ENCODE measurements at regions not wholly inside any gene's neighbourhood (a gene's known extent, or its start where the extent isn't known, plus 50 kb on each side); places are given as distances from the start of the nearest gene placed in this dataset.

- POLR2A ChIA-PET, result no interaction called here
- ATAC-seq (ENCODE audit: low read depth) (no peak), DNase-seq (no peak)
- CTCF ChIA-PET, result no interaction called here
- intact Hi-C loops (cut with micrococcal nuclease), result no loop called here
- no peaks in the 10 kb centered on the region for H3K4me1 Mint-ChIP-seq
- no peaks in the 10 kb centered on the region for H3K27me3 Mint-ChIP-seq
- TF ChIP-seq, protein P1, sequence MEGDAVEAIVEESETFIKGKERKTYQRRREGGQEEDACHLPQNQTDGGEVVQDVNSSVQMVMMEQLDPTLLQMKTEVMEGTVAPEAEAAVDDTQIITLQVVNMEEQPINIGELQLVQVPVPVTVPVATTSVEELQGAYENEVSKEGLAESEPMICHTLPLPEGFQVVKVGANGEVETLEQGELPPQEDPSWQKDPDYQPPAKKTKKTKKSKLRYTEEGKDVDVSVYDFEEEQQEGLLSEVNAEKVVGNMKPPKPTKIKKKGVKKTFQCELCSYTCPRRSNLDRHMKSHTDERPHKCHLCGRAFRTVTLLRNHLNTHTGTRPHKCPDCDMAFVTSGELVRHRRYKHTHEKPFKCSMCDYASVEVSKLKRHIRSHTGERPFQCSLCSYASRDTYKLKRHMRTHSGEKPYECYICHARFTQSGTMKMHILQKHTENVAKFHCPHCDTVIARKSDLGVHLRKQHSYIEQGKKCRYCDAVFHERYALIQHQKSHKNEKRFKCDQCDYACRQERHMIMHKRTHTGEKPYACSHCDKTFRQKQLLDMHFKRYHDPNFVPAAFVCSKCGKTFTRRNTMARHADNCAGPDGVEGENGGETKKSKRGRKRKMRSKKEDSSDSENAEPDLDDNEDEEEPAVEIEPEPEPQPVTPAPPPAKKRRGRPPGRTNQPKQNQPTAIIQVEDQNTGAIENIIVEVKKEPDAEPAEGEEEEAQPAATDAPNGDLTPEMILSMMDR (IDR thresholded peaks at IDR 0.05), result no peak
- H3K36me3 Mint-ChIP-seq (ENCODE audit: low read depth), result no peaks in the 10 kb centered on the region
- H3K27ac Mint-ChIP-seq, result no peak overlapping the region
- no peak overlapping the region for H3K4me3 Mint-ChIP-seq
- H3K9me3 Mint-ChIP-seq, result peaks cover 13% of the 10 kb centered on the region
These were observed 504.0 kb downstream of the EPHA4 start for GRCh38 chr2:221068123-221068522.

- Mint-ChIP-seq H3K4me3 (no peak overlapping the region), H3K36me3 (ENCODE audit: low read depth) (no peaks in the 10 kb centered on the region), H3K9me3 (peaks cover 13% of the 10 kb centered on the region), H3K27ac (no peak overlapping the region), H3K27me3 (no peaks in the 10 kb centered on the region), H3K4me1 (no peaks in the 10 kb centered on the region)
- TF ChIP-seq, protein P1 (IDR thresholded peaks at IDR 0.05), result no peak
- no peak for ATAC-seq (ENCODE audit: low read depth)
- ChIA-PET CTCF (no interaction called here), POLR2A (no interaction called here)
- DNase-seq, result no peak
- intact Hi-C loops (cut with micrococcal nuclease), result no loop called here
These were observed 502.0 kb downstream of the EPHA4 start for GRCh38 chr2:221070106-221070505.

GRCh38 chr2:221073326-221074049 lies 498.6 kb downstream of the EPHA4 start:
- no peak for ATAC-seq (ENCODE audit: low read depth)
- Mint-ChIP-seq H3K36me3 (ENCODE audit: low read depth) (no peaks in the 10 kb centered on the region), H3K27ac (no peak overlapping the region), H3K9me3 (peaks cover 13% of the 10 kb centered on the region), H3K27me3 (peaks cover 5% of the 10 kb centered on the region), H3K4me1 (no peaks in the 10 kb centered on the region), H3K4me3 (no peak overlapping the region)
- TF ChIP-seq, protein P1 (IDR thresholded peaks at IDR 0.05), result no peak
- intact Hi-C loops (cut with micrococcal nuclease), result no loop called here
- ChIA-PET CTCF (no interaction called here), POLR2A (no interaction called here)
- DNase-seq, result no peak

GRCh38 chr2:221074238-221074637 lies 497.9 kb downstream of the EPHA4 start:
- ChIA-PET CTCF (no interaction called here), POLR2A (no interaction called here)
- Mint-ChIP-seq H3K9me3 (peaks cover 13% of the 10 kb centered on the region), H3K36me3 (ENCODE audit: low read depth) (no peaks in the 10 kb centered on the region), H3K4me1 (no peaks in the 10 kb centered on the region), H3K4me3 (no peak overlapping the region), H3K27me3 (peaks cover 5% of the 10 kb centered on the region), H3K27ac (no peak overlapping the region)
- ATAC-seq (ENCODE audit: low read depth) (no peak), DNase-seq (no peak)
- TF ChIP-seq, protein P1 (IDR thresholded peaks at IDR 0.05), result no peak
- intact Hi-C loops (cut with micrococcal nuclease), result no loop called here

- H3K9me3 Mint-ChIP-seq, result peaks cover 13% of the 10 kb centered on the region
- H3K4me1 Mint-ChIP-seq, result no peaks in the 10 kb centered on the region
- H3K36me3 Mint-ChIP-seq (ENCODE audit: low read depth), result no peaks in the 10 kb centered on the region
- no peak overlapping the region for H3K4me3 Mint-ChIP-seq
- no peak for ATAC-seq (ENCODE audit: low read depth)
- ChIA-PET POLR2A (no interaction called here), CTCF (no interaction called here)
- peaks cover 7% of the 10 kb centered on the region for H3K27me3 Mint-ChIP-seq
- no peak overlapping the region for H3K27ac Mint-ChIP-seq
- DNase-seq, result no peak
- intact Hi-C loops (cut with micrococcal nuclease), result no loop called here
- TF ChIP-seq, protein P1 (IDR thresholded peaks at IDR 0.05), result no peak
These were observed 496.9 kb downstream of the EPHA4 start for GRCh38 chr2:221075203-221075602.
